Spleen (tissue), 7 donors: ENCODE measurements at regions not wholly inside any gene's neighbourhood (a gene's known extent, or its start where the extent isn't known, plus 50 kb on each side); places are given as distances from the start of the nearest gene placed in this dataset.

ENCODE experiments used
- CTCF ChIP-seq, 11 experiments: fragments of 200-600 bp in 7 of 11; fragments of 450-650 bp in 4 of 11; sonication (generic) in 4 of 11; IDR thresholded peaks in 8 of 11; conservative IDR thresholded peaks in 3 of 11; 1 replicate in 7 of 11; 2 replicates in 4 of 11; pipeline versions ENCODE4 v1.4.0 to v1.8.0; 2016 to 2021; ENCODE audit warnings: antibody characterized with exemption in 11 of 11, inconsistent platforms in 4 of 11, mild to moderate bottlenecking in 1 of 11
- POLR2A ChIP-seq, 3 donors: fragments of 450-650 bp; IDR thresholded peaks; one replicate each; pipeline ENCODE4 v1.5.1; 2017; ENCODE audit warnings: antibody characterized with exemption in 3 of 3, mild to moderate bottlenecking in 1 of 3
- POLR2AphosphoS5 ChIP-seq, 3 donors: sonication (generic); formaldehyde crosslinking; IDR thresholded peaks; one replicate each; pipeline ENCODE4 v1.5.1; 2017; ENCODE audit warnings: antibody characterized with exemption in 3 of 3
- donor health status: DM: no; HTN: no; CAD: no; lungs with moderate emphysema.
- donor health status: DM: no; HTN: no; CAD: no.
- donor health status: DM: no; HTN: no; CAD: no.

DNA sequence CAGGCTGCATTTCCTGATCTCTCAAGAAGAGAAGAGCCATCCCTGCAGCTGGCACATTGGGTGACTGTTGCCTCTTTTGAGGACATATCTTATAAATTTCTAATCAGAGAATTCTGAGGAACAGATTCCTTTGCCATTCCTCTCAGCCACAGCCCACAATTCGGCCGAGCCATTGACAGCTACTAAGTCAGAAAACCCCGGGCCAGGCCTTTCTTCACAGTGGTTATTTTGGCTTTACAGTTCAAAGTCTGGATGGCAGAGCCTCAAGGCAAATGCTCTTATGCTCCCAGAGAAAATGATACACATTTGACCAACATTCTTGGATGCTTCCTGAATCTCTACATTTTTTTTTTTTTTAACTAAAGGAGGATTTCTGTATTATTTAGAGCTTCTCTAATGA lies 138.4 kb upstream of the FRMD6 start:
- TF ChIP-seq CTCF (IDR thresholded peaks at IDR 0.05 in 8 of 11, conservative IDR thresholded peaks at IDR 0.05 in 3 of 11) (no peak), POLR2A (IDR thresholded peaks at IDR 0.05) (no peak), POLR2AphosphoS5 (IDR thresholded peaks at IDR 0.05) (no peak)
